Activated T-helper 17 cell treated with anti-CD3 and anti-CD28 coated beads, Interleukin-2, amount 50 U/mL, for 72 hours (primary cell): ENCODE measurements at regions not wholly inside any gene's neighbourhood (a gene's known extent, or its start where the extent isn't known, plus 50 kb on each side); places are given as distances from the start of the nearest gene placed in this dataset.
"Not testable (repeated sequence)": the region's sequence is repeated elsewhere in the genome, so short reads cannot be mapped to it uniquely, and the experiment has no call there.

ENCODE experiments used
- ATAC-seq: fragments of 150-1000 bp; cut with Tn5 transposase; replicated peaks from 2 replicates; pipeline ENCODE4 v1.10.0; 2021; ENCODE audit warnings: mild to moderate bottlenecking, moderate library complexity
- H3K27ac Mint-ChIP-seq: one replicate; pipeline ENCODE4 v1.8.0; 2022; ENCODE audit warnings: mixed read lengths
- H3K27me3 Mint-ChIP-seq: one replicate; pipeline ENCODE4 v1.8.0; 2022; ENCODE audit warnings: mixed read lengths
- H3K36me3 Mint-ChIP-seq: one replicate; pipeline ENCODE4 v1.8.0; 2022; ENCODE audit warnings: low read depth, mild to moderate bottlenecking, mixed read lengths
- H3K4me1 Mint-ChIP-seq: one replicate; pipeline ENCODE4 v1.8.0; 2022; ENCODE audit warnings: mixed read lengths
- H3K4me3 Mint-ChIP-seq: one replicate; pipeline ENCODE4 v1.8.0; 2022; ENCODE audit warnings: mild to moderate bottlenecking, mixed read lengths
- H3K9me3 Mint-ChIP-seq: one replicate; pipeline ENCODE4 v1.8.0; 2022; ENCODE audit warnings: mixed read lengths

- Mint-ChIP-seq H3K27me3 (peaks cover 13% of the 10 kb centered on the region), H3K27ac (no peak overlapping the region), H3K4me3 (no peak overlapping the region), H3K36me3 (no peaks in the 10 kb centered on the region), H3K9me3 (no peaks in the 10 kb centered on the region), H3K4me1 (no peaks in the 10 kb centered on the region)
- ATAC-seq = no peak
Measured at GRCh38 chr10:45198486-45199204, 116.8 kb downstream of the OR13A1 start.

- Mint-ChIP-seq H3K9me3 (no peaks in the 10 kb centered on the region), H3K4me1 (no peaks in the 10 kb centered on the region), H3K4me3 (no peak overlapping the region), H3K27me3 (peaks cover 19% of the 10 kb centered on the region), H3K27ac (no peak overlapping the region), H3K36me3 (no peaks in the 10 kb centered on the region)
- no peak for ATAC-seq
Measured at GRCh38 chr10:45199205-45199740, 116.1 kb downstream of the OR13A1 start.

GRCh38 chr10:45201271-45201670, 114.1 kb downstream of the OR13A1 start:
- Mint-ChIP-seq H3K4me3 (no peak overlapping the region), H3K27me3 (peaks cover 23% of the 10 kb centered on the region), H3K36me3 (no peaks in the 10 kb centered on the region), H3K9me3 (no peaks in the 10 kb centered on the region), H3K27ac (no peak overlapping the region), H3K4me1 (no peaks in the 10 kb centered on the region)
- ATAC-seq = no peak

- ATAC-seq = no peak
- Mint-ChIP-seq H3K4me1 (no peaks in the 10 kb centered on the region), H3K27ac (no peak overlapping the region), H3K36me3 (no peaks in the 10 kb centered on the region), H3K27me3 (peaks cover 30% of the 10 kb centered on the region), H3K9me3 (no peaks in the 10 kb centered on the region), H3K4me3 (no peak overlapping the region)
Measured at GRCh38 chr10:45202242-45202641, 113.2 kb downstream of the OR13A1 start.

GRCh38 chr10:45204954-45205775, 110.2 kb downstream of the OR13A1 start:
- H3K4me1 Mint-ChIP-seq = no peaks in the 10 kb centered on the region
- H3K9me3 Mint-ChIP-seq = peaks cover 3% of the 10 kb centered on the region
- peaks cover 48% of the 10 kb centered on the region for H3K27me3 Mint-ChIP-seq
- no peaks in the 10 kb centered on the region for H3K36me3 Mint-ChIP-seq
- no peak overlapping the region for H3K4me3 Mint-ChIP-seq
- H3K27ac Mint-ChIP-seq = no peak overlapping the region
- ATAC-seq = no peak

- Mint-ChIP-seq H3K27ac (no peak overlapping the region), H3K27me3 (peaks cover 32% of the 10 kb centered on the region), H3K4me1 (no peaks in the 10 kb centered on the region), H3K4me3 (no peak overlapping the region), H3K36me3 (no peaks in the 10 kb centered on the region), H3K9me3 (peaks cover 3% of the 10 kb centered on the region)
- ATAC-seq = no peak
Measured at GRCh38 chr10:45209888-45210287, 105.5 kb downstream of the OR13A1 start.

- Mint-ChIP-seq H3K36me3 (no peaks in the 10 kb centered on the region), H3K4me1 (no peaks in the 10 kb centered on the region), H3K4me3 (no peak overlapping the region), H3K27ac (no peak overlapping the region), H3K9me3 (peaks cover 3% of the 10 kb centered on the region), H3K27me3 (peaks cover 26% of the 10 kb centered on the region)
- ATAC-seq = no peak
Measured at GRCh38 chr10:45211576-45211975, 103.8 kb downstream of the OR13A1 start.

GRCh38 chr10:45219416-45219815, 96.0 kb downstream of the OR13A1 start:
- no peaks in the 10 kb centered on the region for H3K9me3 Mint-ChIP-seq
- H3K4me1 Mint-ChIP-seq = no peaks in the 10 kb centered on the region
- no peaks in the 10 kb centered on the region for H3K27me3 Mint-ChIP-seq
- H3K36me3 Mint-ChIP-seq = no peaks in the 10 kb centered on the region
- no peak overlapping the region for H3K4me3 Mint-ChIP-seq
- ATAC-seq = no peak
- no peak overlapping the region for H3K27ac Mint-ChIP-seq

- H3K27ac Mint-ChIP-seq = no peak overlapping the region
- no peak overlapping the region for H3K4me3 Mint-ChIP-seq
- ATAC-seq = no peak
- peaks cover 4% of the 10 kb centered on the region for H3K27me3 Mint-ChIP-seq
- H3K4me1 Mint-ChIP-seq = no peaks in the 10 kb centered on the region
- H3K36me3 Mint-ChIP-seq = no peaks in the 10 kb centered on the region
- H3K9me3 Mint-ChIP-seq = no peaks in the 10 kb centered on the region
Measured at GRCh38 chr10:45220931-45221330, 94.5 kb downstream of the OR13A1 start.

- Mint-ChIP-seq H3K36me3 (no peaks in the 10 kb centered on the region), H3K9me3 (peaks cover 3% of the 10 kb centered on the region), H3K4me1 (no peaks in the 10 kb centered on the region), H3K27ac (no peak overlapping the region), H3K4me3 (no peak overlapping the region), H3K27me3 (peaks cover 14% of the 10 kb centered on the region)
- ATAC-seq = no peak
Measured at GRCh38 chr10:45224219-45224841, 91.1 kb downstream of the OR13A1 start.

GRCh38 chr10:45227042-45227441, 88.4 kb downstream of the OR13A1 start:
- ATAC-seq = no peak
- Mint-ChIP-seq H3K4me1 (no peaks in the 10 kb centered on the region), H3K9me3 (peaks cover 5% of the 10 kb centered on the region), H3K4me3 (no peak overlapping the region), H3K27ac (no peak overlapping the region), H3K36me3 (no peaks in the 10 kb centered on the region), H3K27me3 (peaks cover 20% of the 10 kb centered on the region)

GRCh38 chr10:45227456-45227855, 88.0 kb downstream of the OR13A1 start:
- Mint-ChIP-seq H3K9me3 (peaks cover 5% of the 10 kb centered on the region), H3K4me3 (no peak overlapping the region), H3K27me3 (peaks cover 20% of the 10 kb centered on the region), H3K36me3 (no peaks in the 10 kb centered on the region), H3K27ac (no peak overlapping the region), H3K4me1 (no peaks in the 10 kb centered on the region)
- no peak for ATAC-seq

GRCh38 chr10:45229823-45230222, 85.6 kb downstream of the OR13A1 start:
- H3K4me1 Mint-ChIP-seq = no peaks in the 10 kb centered on the region
- no peak for ATAC-seq
- H3K36me3 Mint-ChIP-seq = no peaks in the 10 kb centered on the region
- peaks cover 24% of the 10 kb centered on the region for H3K27me3 Mint-ChIP-seq
- H3K4me3 Mint-ChIP-seq = no peak overlapping the region
- peaks cover 5% of the 10 kb centered on the region for H3K9me3 Mint-ChIP-seq
- H3K27ac Mint-ChIP-seq = no peak overlapping the region

- H3K27me3 Mint-ChIP-seq, H3K27ac Mint-ChIP-seq, H3K4me1 Mint-ChIP-seq, H3K4me3 Mint-ChIP-seq, H3K9me3 Mint-ChIP-seq, H3K36me3 Mint-ChIP-seq: not testable (repeated sequence)
- peak; percentile 21 for ATAC-seq
Measured at GRCh38 chr10:45235260-45235769, 80.1 kb downstream of the OR13A1 start.
